ENCODE measurements at regions not wholly inside any gene's neighbourhood (a gene's known extent, or its start where the extent isn't known, plus 50 kb on each side); places are given as distances from the start of the nearest gene placed in this dataset.

- Mint-ChIP-seq H3K4me3 (no peak overlapping the region), H3K9me3 (no peaks in the 10 kb centered on the region), H3K36me3 (ENCODE audit: low read depth) (no peaks in the 10 kb centered on the region), H3K27me3 (ENCODE audit: low read depth) (no peaks in the 10 kb centered on the region), H3K27ac (ENCODE audit: unreplicated experiment) (no peak overlapping the region), H3K4me1 (no peaks in the 10 kb centered on the region)
- no peak for TF ChIP-seq CTCF (conservative IDR thresholded peaks at IDR 0.05)
- no peak for DNase-seq (ENCODE audit: low read depth, low spot score)
Observed at GRCh38 chr6:156507106-156507505, 270.1 kb upstream of the ARID1B start.

GRCh38 chr6:156502969-156503504, 274.1 kb upstream of the ARID1B start:
- Mint-ChIP-seq H3K36me3 (ENCODE audit: low read depth) (no peaks in the 10 kb centered on the region), H3K4me3 (no peak overlapping the region)
- no peak for TF ChIP-seq CTCF (conservative IDR thresholded peaks at IDR 0.05)

GRCh38 chr6:156497618-156498017, 279.6 kb upstream of the ARID1B start:
- Mint-ChIP-seq H3K27ac (ENCODE audit: unreplicated experiment) (no peak overlapping the region), H3K4me3 (no peak overlapping the region), H3K27me3 (ENCODE audit: low read depth) (no peaks in the 10 kb centered on the region), H3K9me3 (peaks cover 4% of the 10 kb centered on the region), H3K4me1 (no peaks in the 10 kb centered on the region), H3K36me3 (ENCODE audit: low read depth) (no peaks in the 10 kb centered on the region)
- no peak for DNase-seq (ENCODE audit: low read depth, low spot score)
- TF ChIP-seq CTCF (conservative IDR thresholded peaks at IDR 0.05): no peak

More at GRCh38 chr6:156502969-156503504, 274.1 kb upstream of the ARID1B start:
- H3K27ac Mint-ChIP-seq (ENCODE audit: unreplicated experiment): no peak overlapping the region
- peaks cover 2% of the 10 kb centered on the region for H3K9me3 Mint-ChIP-seq
- H3K4me1 Mint-ChIP-seq: no peaks in the 10 kb centered on the region
- no peak for DNase-seq (ENCODE audit: low read depth, low spot score)
- H3K27me3 Mint-ChIP-seq (ENCODE audit: low read depth): no peaks in the 10 kb centered on the region

GRCh38 chr6:156487877-156488276, 289.3 kb upstream of the ARID1B start:
- peaks cover 5% of the 10 kb centered on the region for H3K9me3 Mint-ChIP-seq
- H3K4me3 Mint-ChIP-seq: no peak overlapping the region

GRCh38 chr6:156485150-156485549, 292.0 kb upstream of the ARID1B start:
- no peaks in the 10 kb centered on the region for H3K27me3 Mint-ChIP-seq (ENCODE audit: low read depth)
- no peak overlapping the region for H3K4me3 Mint-ChIP-seq
- H3K9me3 Mint-ChIP-seq: peaks cover 5% of the 10 kb centered on the region
- H3K36me3 Mint-ChIP-seq (ENCODE audit: low read depth): peaks cover 9% of the 10 kb centered on the region
- DNase-seq (ENCODE audit: low read depth, low spot score): no peak
- TF ChIP-seq CTCF (conservative IDR thresholded peaks at IDR 0.05): no peak
- no peaks in the 10 kb centered on the region for H3K4me1 Mint-ChIP-seq
- H3K27ac Mint-ChIP-seq (ENCODE audit: unreplicated experiment): no peak overlapping the region

More at GRCh38 chr6:156487877-156488276, 289.3 kb upstream of the ARID1B start:
- Mint-ChIP-seq H3K4me1 (no peaks in the 10 kb centered on the region), H3K36me3 (ENCODE audit: low read depth) (peaks cover 11% of the 10 kb centered on the region), H3K27ac (ENCODE audit: unreplicated experiment) (no peak overlapping the region), H3K27me3 (ENCODE audit: low read depth) (no peaks in the 10 kb centered on the region)
- no peak for DNase-seq (ENCODE audit: low read depth, low spot score)
- TF ChIP-seq CTCF (conservative IDR thresholded peaks at IDR 0.05): no peak
